Upper lobe of left lung (tissue), 6 donors: ENCODE measurements at regions not wholly inside any gene's neighbourhood (a gene's known extent, or its start where the extent isn't known, plus 50 kb on each side); places are given as distances from the start of the nearest gene placed in this dataset.

ENCODE experiments used
- ATAC-seq, 2 donors: fragments of 200-7000 bp; cut with Tn5 transposase; one replicate each; pipeline ENCODE4 v1.9.1; 2022; ENCODE audit warnings: mild to moderate bottlenecking in 2 of 2, moderate library complexity in 2 of 2; ENCODE audit not compliant: low FRiP score in 2 of 2
- DNase-seq, 2 donors: peaks; one replicate each; pipeline ENCODE4 v3.0.0-alpha.2; 2019 to 2020
- H3K27ac ChIP-seq, 4 donors: fragments of 200-600 bp; sonication (generic); one replicate each; pipeline ENCODE4 v1.5.1; 2016 to 2019
- H3K27me3 ChIP-seq, 4 donors: fragments of 200-600 bp; sonication (generic); one replicate each; pipeline ENCODE4 v1.5.1; 2017 to 2019
- H3K36me3 ChIP-seq, 4 donors: fragments of 200-600 bp; sonication (generic); one replicate each; pipeline ENCODE4 v1.5.1; 2016 to 2019
- H3K4me1 ChIP-seq, 4 donors: fragments of 200-600 bp; sonication (generic); one replicate each; pipeline ENCODE4 v1.5.1; 2018 to 2019
- H3K4me3 ChIP-seq, 4 donors: fragments of 200-600 bp; sonication (generic); one replicate each; pipeline ENCODE4 v1.5.1; 2017 to 2019; ENCODE audit warnings: mild to moderate bottlenecking in 2 of 4, moderate library complexity in 1 of 4
- H3K9me3 ChIP-seq, 4 donors: fragments of 200-600 bp; sonication (generic); one replicate each; pipeline ENCODE4 v1.5.1; 2018 to 2019
- CTCF ChIP-seq, 6 experiments: fragments of 450-650 bp in 4 of 6; fragments of 200-600 bp in 2 of 6; sonication (generic) in 2 of 6; IDR thresholded peaks; one replicate each; pipeline ENCODE4 v1.5.1; 2016 to 2019; ENCODE audit warnings: antibody characterized with exemption in 6 of 6
- EP300 ChIP-seq, 4 donors: sonication (generic); formaldehyde crosslinking; IDR thresholded peaks; one replicate each; pipeline ENCODE4 v1.5.1; 2017; ENCODE audit warnings: antibody characterized with exemption in 4 of 4, control low read depth in 2 of 4
- POLR2A ChIP-seq, 4 donors: fragments of 450-650 bp; IDR thresholded peaks; one replicate each; pipeline ENCODE4 v1.5.1; 2016 to 2017; ENCODE audit warnings: antibody characterized with exemption in 4 of 4, mild to moderate bottlenecking in 2 of 4
- POLR2AphosphoS5 ChIP-seq, 2 donors: sonication (generic); formaldehyde crosslinking; IDR thresholded peaks; one replicate each; pipeline ENCODE4 v1.5.1; 2017; ENCODE audit warnings: antibody characterized with exemption in 2 of 2
- WGBS, 2 donors: methylation state at CpG; one replicate each; pipeline ENCODE4 v1.1.5; 2017 to 2018; 5-methylcytosine and 5-hydroxymethylcytosine counted together
- donor health status: DM: no; HTN: no; CAD: no; lungs with moderate emphysema.
- donor health status: DM: no; HTN: yes; CAD: no; lungs with severe emphysema.

DNA sequence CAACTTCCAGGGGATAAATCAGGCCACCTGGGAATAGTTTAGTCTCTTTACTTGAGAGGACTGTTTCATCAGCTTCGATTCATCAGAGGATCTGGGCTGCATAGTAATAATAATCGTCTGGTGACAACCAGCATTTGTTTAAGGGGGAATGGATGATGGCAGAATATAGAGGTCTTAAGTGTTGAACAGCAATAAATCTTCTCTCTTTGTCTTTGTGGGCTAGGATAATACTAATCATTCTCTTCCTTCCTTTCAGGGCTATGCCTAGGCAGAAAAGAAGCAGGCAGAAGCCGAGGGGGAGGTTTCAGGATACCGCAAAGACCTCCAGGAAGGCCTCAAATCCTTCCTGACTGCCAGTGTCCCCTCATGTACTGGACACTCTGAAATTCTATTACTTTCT lies 150.4 kb upstream of the GAREM1 start:
- Histone ChIP-seq H3K4me1 (no peaks in the 10 kb centered on the region), H3K27ac (no peak overlapping the region), H3K36me3 (no peaks in the 10 kb centered on the region), H3K9me3 (no peaks in the 10 kb centered on the region), H3K27me3 (no peaks in the 10 kb centered on the region), H3K4me3 (no peak overlapping the region)
- ATAC-seq (no peak), DNase-seq (no peak)
- TF ChIP-seq POLR2A (IDR thresholded peaks at IDR 0.05): no peak
- 39 to 56% methylated on average over 4 of the region's 4 CpGs for WGBS, 2 donors

- Histone ChIP-seq H3K36me3 (no peaks in the 10 kb centered on the region), H3K9me3 (no peaks in the 10 kb centered on the region), H3K27ac (no peak overlapping the region), H3K4me3 (no peak overlapping the region), H3K4me1 (no peaks in the 10 kb centered on the region), H3K27me3 (no peaks in the 10 kb centered on the region)
- WGBS, 2 donors: 91 to 92% methylated on average over 4 of the region's 4 CpGs
- TF ChIP-seq EP300 (IDR thresholded peaks at IDR 0.05) (no peak), CTCF (IDR thresholded peaks at IDR 0.05) (no peak), POLR2A (IDR thresholded peaks at IDR 0.05) (no peak), POLR2AphosphoS5 (IDR thresholded peaks at IDR 0.05) (no peak)
- DNase-seq (no peak), ATAC-seq (no peak)
These were observed 147.9 kb upstream of the GAREM1 start for GRCh38 chr18:32618546-32618945.

GRCh38 chr18:32613821-32614220 lies 143.1 kb upstream of the GAREM1 start:
- TF ChIP-seq CTCF (IDR thresholded peaks at IDR 0.05) (no peak), POLR2A (IDR thresholded peaks at IDR 0.05) (no peak), EP300 (IDR thresholded peaks at IDR 0.05) (no peak), POLR2AphosphoS5 (IDR thresholded peaks at IDR 0.05) (no peak)
- no peak for ATAC-seq
- H3K4me1 ChIP-seq: no peaks in the 10 kb centered on the region
- H3K27ac ChIP-seq: no peak overlapping the region
- no peaks in the 10 kb centered on the region for H3K36me3 ChIP-seq
- H3K27me3 ChIP-seq: no peaks in the 10 kb centered on the region
- 59 to 72% methylated on average over 3 of the region's 3 CpGs for WGBS, 2 donors
- DNase-seq: no peak
- no peaks in the 10 kb centered on the region for H3K9me3 ChIP-seq
- H3K4me3 ChIP-seq: no peak overlapping the region

DNA sequence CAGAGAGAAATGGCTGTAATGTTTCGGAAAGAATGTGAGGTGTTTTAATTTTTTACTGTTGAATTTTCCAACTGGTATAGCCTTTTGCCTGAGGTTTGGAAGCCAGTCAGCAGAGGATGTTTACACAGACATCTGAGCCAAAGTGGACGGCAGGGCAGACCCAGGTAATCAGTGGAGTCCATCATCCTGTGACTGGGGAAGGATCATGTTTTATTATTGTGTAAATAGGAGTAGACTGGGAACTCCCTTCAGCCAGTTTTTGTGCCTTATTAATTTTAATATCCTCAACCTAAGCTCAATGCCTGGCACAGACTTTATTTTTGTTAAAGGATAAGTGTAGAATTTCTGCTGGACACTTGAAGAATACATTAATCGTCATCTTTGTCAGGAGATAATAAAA lies 142.0 kb upstream of the GAREM1 start:
- Histone ChIP-seq H3K36me3 (no peaks in the 10 kb centered on the region), H3K27me3 (no peaks in the 10 kb centered on the region), H3K9me3 (no peaks in the 10 kb centered on the region), H3K4me3 (no peak overlapping the region), H3K27ac (no peak overlapping the region), H3K4me1 (no peaks in the 10 kb centered on the region)
- DNase-seq (no peak), ATAC-seq (no peak)
- WGBS, 2 donors: 52 to 60% methylated on average over 3 of the region's 3 CpGs
- TF ChIP-seq POLR2A (IDR thresholded peaks at IDR 0.05) (no peak), EP300 (IDR thresholded peaks at IDR 0.05) (no peak), POLR2AphosphoS5 (IDR thresholded peaks at IDR 0.05) (no peak), CTCF (IDR thresholded peaks at IDR 0.05) (no peak)

- no peak for DNase-seq
- Histone ChIP-seq H3K9me3 (no peaks in the 10 kb centered on the region), H3K4me1 (no peaks in the 10 kb centered on the region), H3K4me3 (no peak overlapping the region), H3K36me3 (no peaks in the 10 kb centered on the region), H3K27ac (no peak overlapping the region), H3K27me3 (no peaks in the 10 kb centered on the region)
- 14 to 18% methylated on average over 1 of the region's 1 CpG for WGBS, 2 donors
- ATAC-seq: no peak
- TF ChIP-seq EP300 (IDR thresholded peaks at IDR 0.05): no peak
- no peak for TF ChIP-seq POLR2AphosphoS5 (IDR thresholded peaks at IDR 0.05)
These were observed 139.5 kb upstream of the GAREM1 start for GRCh38 chr18:32610176-32610575.

GRCh38 chr18:32607816-32608215 lies 137.1 kb upstream of the GAREM1 start:
- Histone ChIP-seq H3K27me3 (no peaks in the 10 kb centered on the region), H3K27ac (no peak overlapping the region), H3K4me1 (no peaks in the 10 kb centered on the region), H3K9me3 (no peaks in the 10 kb centered on the region), H3K4me3 (no peak overlapping the region), H3K36me3 (no peaks in the 10 kb centered on the region)
- 82 to 83% methylated on average over 4 of the region's 4 CpGs for WGBS, 2 donors
- ATAC-seq (no peak), DNase-seq (no peak)
- TF ChIP-seq CTCF (IDR thresholded peaks at IDR 0.05) (no peak), POLR2AphosphoS5 (IDR thresholded peaks at IDR 0.05) (no peak)
